ENCODE measurements at regions not wholly inside any gene's neighbourhood (a gene's known extent, or its start where the extent isn't known, plus 50 kb on each side); places are given as distances from the start of the nearest gene placed in this dataset.

DNA sequence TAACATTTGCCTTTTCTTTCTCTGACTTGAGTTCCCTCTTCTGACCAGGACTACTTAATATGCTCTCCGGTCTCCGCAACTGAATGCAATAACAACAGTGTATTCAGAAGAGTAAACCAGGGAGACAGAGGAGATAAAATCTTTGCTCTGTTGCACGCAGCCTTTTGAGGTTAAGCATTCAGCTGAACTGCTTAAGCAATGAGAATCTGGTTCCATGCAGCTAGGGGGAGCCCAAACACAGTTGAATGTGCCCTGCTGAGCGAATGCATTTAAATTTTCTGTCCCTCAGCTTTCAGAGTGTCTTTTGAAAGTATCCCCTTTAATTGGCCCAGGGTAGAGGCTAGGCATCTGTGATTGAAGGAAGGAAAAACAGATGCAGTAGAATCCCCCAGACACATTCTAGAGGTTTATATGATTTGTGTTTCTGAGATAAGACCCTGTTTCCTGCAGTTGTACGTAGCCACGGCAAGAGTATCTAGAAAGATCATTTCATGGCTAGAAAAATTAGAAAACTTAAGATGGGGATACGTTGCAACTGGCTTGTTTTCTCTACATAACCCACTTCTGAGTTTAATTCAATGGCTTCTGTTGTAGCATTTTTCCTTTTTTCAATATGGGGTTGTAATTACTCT is 309.6 kb downstream of the TUSC7 start:
- Histone ChIP-seq H3K79me1 (ENCODE audit: low read length) (no peaks in the 10 kb centered on the region), H4K8ac (ENCODE audit: low read depth, low read length) (no peak overlapping the region), H3K36me3 (ENCODE audit: control insufficient read depth in 1 of 2, insufficient read depth in 2 of 2, low read length in 2 of 2) (no peaks in the 10 kb centered on the region), H3K23ac (ENCODE audit: low read length) (no peak overlapping the region), H3K27ac (ENCODE audit: low read depth, low read length) (no peak overlapping the region), H3K79me2 (ENCODE audit: control insufficient read depth, insufficient read depth, low read length, poor library complexity) (no peaks in the 10 kb centered on the region), H2BK12ac (ENCODE audit: low read length) (no peak overlapping the region), H3K27me3 (ENCODE audit: insufficient read depth, low read length) (no peaks in the 10 kb centered on the region), H3K18ac (ENCODE audit: low read length) (no peak overlapping the region), H4K12ac (ENCODE audit: low read depth, low read length) (no peak overlapping the region), H3K4ac (ENCODE audit: low read depth, low read length) (no peak overlapping the region), H3K9me3 (ENCODE audit: insufficient read depth, low read depth, low read length) (no peaks in the 10 kb centered on the region), H3K4me3 (ENCODE audit: low read depth, low read length) (no peak overlapping the region), H2BK120ac (ENCODE audit: insufficient read depth, low read length, poor library complexity) (no peak overlapping the region), H2BK5ac (ENCODE audit: low read depth, low read length, poor library complexity) (no peak overlapping the region), H3K9ac (ENCODE audit: low read length) (no peak overlapping the region), H2AK5ac (ENCODE audit: low read length) (no peak overlapping the region), H2AFZ (ENCODE audit: insufficient read depth, low read length, poor library complexity) (no peak overlapping the region), H3K14ac (ENCODE audit: low read length) (no peak overlapping the region), H4K91ac (ENCODE audit: low read depth, low read length) (no peak overlapping the region), H3K4me2 (ENCODE audit: low read length) (no peak overlapping the region), H3K4me1 (ENCODE audit: control insufficient read depth in 1 of 2, insufficient read depth in 2 of 2, low read length in 2 of 2) (no peaks in the 10 kb centered on the region)
- peak; percentile 19 to 69 for DNase-seq
- no CpG with 5 or more reads among the region's 7 CpGs for WGBS (ENCODE audit: extremely low coverage, insufficient coverage, insufficient read length)

DNA sequence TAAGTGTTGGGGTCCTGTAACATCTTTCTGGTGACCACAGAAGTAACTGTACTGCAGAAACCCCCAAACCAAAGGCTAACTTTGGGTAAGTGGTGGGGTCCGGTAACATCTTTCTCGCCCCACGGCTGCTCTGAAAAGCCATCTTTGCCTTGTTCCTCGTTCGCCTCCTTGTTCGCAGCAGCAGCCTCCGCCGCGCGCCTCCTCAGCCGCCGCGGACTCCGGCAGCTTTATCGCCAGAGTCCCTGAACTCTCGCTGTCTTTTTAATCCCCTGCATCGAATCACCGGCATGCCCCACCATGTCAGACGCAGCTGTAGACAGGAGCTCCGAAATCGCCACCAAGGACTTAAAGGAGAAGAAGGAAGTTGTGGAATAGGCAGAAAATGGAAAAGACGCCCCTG is 316.8 kb downstream of the TUSC7 start:
- Histone ChIP-seq H2BK12ac (ENCODE audit: low read length) (no peak overlapping the region), H2AFZ (ENCODE audit: insufficient read depth, low read length, poor library complexity) (no peak overlapping the region), H3K18ac (ENCODE audit: low read length) (no peak overlapping the region), H4K8ac (ENCODE audit: low read depth, low read length) (no peak overlapping the region), H3K27me3 (ENCODE audit: insufficient read depth, low read length) (no peaks in the 10 kb centered on the region), H3K4me1 (ENCODE audit: control insufficient read depth in 1 of 2, insufficient read depth in 2 of 2, low read length in 2 of 2) (no peaks in the 10 kb centered on the region), H2AK5ac (ENCODE audit: low read length) (no peak overlapping the region), H3K79me2 (ENCODE audit: control insufficient read depth, insufficient read depth, low read length, poor library complexity) (no peaks in the 10 kb centered on the region), H3K4me2 (ENCODE audit: low read length) (no peak overlapping the region), H3K9me3 (ENCODE audit: insufficient read depth, low read depth, low read length) (peaks cover 2% of the 10 kb centered on the region), H3K14ac (ENCODE audit: low read length) (no peak overlapping the region), H3K4me3 (ENCODE audit: low read depth, low read length) (no peak overlapping the region), H3K27ac (ENCODE audit: low read depth, low read length) (no peak overlapping the region), H4K12ac (ENCODE audit: low read depth, low read length) (no peak overlapping the region), H3K9ac (ENCODE audit: low read length) (no peak overlapping the region), H3K4ac (ENCODE audit: low read depth, low read length) (no peak overlapping the region), H3K79me1 (ENCODE audit: low read length) (no peaks in the 10 kb centered on the region), H2BK120ac (ENCODE audit: insufficient read depth, low read length, poor library complexity) (no peak overlapping the region), H4K91ac (ENCODE audit: low read depth, low read length) (no peak overlapping the region), H2BK5ac (ENCODE audit: low read depth, low read length, poor library complexity) (no peak overlapping the region), H3K36me3 (ENCODE audit: control insufficient read depth in 1 of 2, insufficient read depth in 2 of 2, low read length in 2 of 2) (no peaks in the 10 kb centered on the region), H3K23ac (ENCODE audit: low read length) (no peak overlapping the region)
- DNase-seq, result no peak
- WGBS (ENCODE audit: extremely low coverage, insufficient coverage, insufficient read length), result no CpG with 5 or more reads among the region's 22 CpGs

DNA sequence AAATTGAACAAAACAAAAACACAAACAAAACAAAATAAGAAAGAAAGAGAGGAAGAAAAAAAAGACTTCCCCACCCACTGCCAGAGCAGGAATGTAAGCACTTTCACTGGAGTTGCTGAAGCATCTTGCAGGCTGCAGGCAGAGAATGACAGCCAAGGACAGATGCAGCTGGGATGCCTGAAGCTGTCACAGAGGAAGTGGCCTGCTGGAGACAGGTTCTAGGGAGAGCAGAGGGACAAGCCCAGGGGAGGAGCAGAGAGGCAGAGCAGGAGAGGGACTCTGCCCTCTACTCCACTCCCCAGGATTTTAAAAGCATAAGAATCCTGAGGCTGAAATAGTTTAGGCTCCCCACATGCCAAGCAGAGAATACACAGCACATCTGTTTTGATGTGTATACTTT is 326.2 kb downstream of the TUSC7 start:
- Histone ChIP-seq H3K79me2 (ENCODE audit: control insufficient read depth, insufficient read depth, low read length, poor library complexity) (no peaks in the 10 kb centered on the region), H3K27ac (ENCODE audit: low read depth, low read length) (peak overlapping the region; percentile 33), H3K18ac (ENCODE audit: low read length) (no peak overlapping the region), H3K4ac (ENCODE audit: low read depth, low read length) (no peak overlapping the region), H3K4me2 (ENCODE audit: low read length) (no peak overlapping the region), H2AFZ (ENCODE audit: insufficient read depth, low read length, poor library complexity) (no peak overlapping the region), H2BK120ac (ENCODE audit: insufficient read depth, low read length, poor library complexity) (no peak overlapping the region), H3K36me3 (ENCODE audit: control insufficient read depth in 1 of 2, insufficient read depth in 2 of 2, low read length in 2 of 2) (no peaks in the 10 kb centered on the region), H3K27me3 (ENCODE audit: insufficient read depth, low read length) (no peaks in the 10 kb centered on the region), H3K79me1 (ENCODE audit: low read length) (no peaks in the 10 kb centered on the region), H3K9me3 (ENCODE audit: insufficient read depth, low read depth, low read length) (peaks cover 2% of the 10 kb centered on the region), H3K14ac (ENCODE audit: low read length) (no peak overlapping the region), H3K4me3 (ENCODE audit: low read depth, low read length) (no peak overlapping the region), H2AK5ac (ENCODE audit: low read length) (no peak overlapping the region), H4K91ac (ENCODE audit: low read depth, low read length) (no peak overlapping the region), H4K8ac (ENCODE audit: low read depth, low read length) (no peak overlapping the region), H3K23ac (ENCODE audit: low read length) (no peak overlapping the region), H2BK12ac (ENCODE audit: low read length) (no peak overlapping the region), H2BK5ac (ENCODE audit: low read depth, low read length, poor library complexity) (no peak overlapping the region), H3K9ac (ENCODE audit: low read length) (no peak overlapping the region), H3K4me1 (ENCODE audit: control insufficient read depth in 1 of 2, insufficient read depth in 2 of 2, low read length in 2 of 2) (peaks cover 0 to 4% of the 10 kb centered on the region in 2 experiments), H4K12ac (ENCODE audit: low read depth, low read length) (no peak overlapping the region)
- DNase-seq, result no peak

DNA sequence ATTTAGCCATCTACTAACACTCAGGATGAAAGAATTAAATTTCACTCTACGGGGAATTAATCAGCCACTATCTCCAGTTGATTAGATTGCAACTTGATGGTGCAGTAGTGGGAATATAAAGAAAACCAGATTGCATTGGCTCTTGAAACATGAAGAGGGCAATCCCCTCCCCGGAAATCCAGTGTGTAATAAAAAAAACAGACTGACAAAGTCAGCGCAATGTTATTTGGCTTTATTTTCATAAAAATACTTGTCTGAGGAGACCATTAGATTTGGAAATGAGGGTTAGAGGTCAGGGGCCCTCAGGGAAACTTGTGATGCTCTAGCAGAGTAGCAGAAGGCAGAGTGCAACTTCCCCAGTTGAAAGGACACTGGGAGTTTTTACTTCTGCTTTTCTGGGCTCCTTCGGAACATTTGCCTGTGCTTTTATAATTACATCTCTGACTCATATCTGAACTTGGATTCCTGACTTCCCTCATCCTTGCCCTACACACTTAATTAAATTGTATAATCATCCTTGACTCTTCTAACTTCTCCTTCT is 326.8 kb downstream of the TUSC7 start:
- no peaks in the 10 kb centered on the region for H3K27me3 ChIP-seq (ENCODE audit: insufficient read depth, low read length)
- no peak overlapping the region for H3K4me3 ChIP-seq (ENCODE audit: low read depth, low read length)
- H3K9ac ChIP-seq (ENCODE audit: low read length), result no peak overlapping the region
- no peak overlapping the region for H3K14ac ChIP-seq (ENCODE audit: low read length)
- no peak overlapping the region for H3K4ac ChIP-seq (ENCODE audit: low read depth, low read length)
- no peak overlapping the region for H2BK5ac ChIP-seq (ENCODE audit: low read depth, low read length, poor library complexity)
- no peak overlapping the region for H2BK12ac ChIP-seq (ENCODE audit: low read length)
- H3K4me2 ChIP-seq (ENCODE audit: low read length), result no peak overlapping the region
- H3K9me3 ChIP-seq (ENCODE audit: insufficient read depth, low read depth, low read length), result no peaks in the 10 kb centered on the region
- peak overlapping the region; percentile 33 for H3K27ac ChIP-seq (ENCODE audit: low read depth, low read length)
- DNase-seq, result peak; percentile 11 to 40
- no peak overlapping the region for H3K18ac ChIP-seq (ENCODE audit: low read length)
- no peak overlapping the region for H2BK120ac ChIP-seq (ENCODE audit: insufficient read depth, low read length, poor library complexity)
- H3K36me3 ChIP-seq (ENCODE audit: control insufficient read depth in 1 of 2, insufficient read depth in 2 of 2, low read length in 2 of 2), result no peaks in the 10 kb centered on the region
- WGBS (ENCODE audit: extremely low coverage, insufficient coverage, insufficient read length), result no CpG with 5 or more reads among the region's 4 CpGs
- H4K12ac ChIP-seq (ENCODE audit: low read depth, low read length), result no peak overlapping the region
- no peak overlapping the region for H2AK5ac ChIP-seq (ENCODE audit: low read length)
- peaks cover 0 to 4% of the 10 kb centered on the region in 2 experiments for H3K4me1 ChIP-seq (ENCODE audit: control insufficient read depth in 1 of 2, insufficient read depth in 2 of 2, low read length in 2 of 2)
- no peak overlapping the region for H2AFZ ChIP-seq (ENCODE audit: insufficient read depth, low read length, poor library complexity)
- no peaks in the 10 kb centered on the region for H3K79me1 ChIP-seq (ENCODE audit: low read length)
- H3K23ac ChIP-seq (ENCODE audit: low read length), result no peak overlapping the region
- no peaks in the 10 kb centered on the region for H3K79me2 ChIP-seq (ENCODE audit: control insufficient read depth, insufficient read depth, low read length, poor library complexity)
- H4K8ac ChIP-seq (ENCODE audit: low read depth, low read length), result no peak overlapping the region
- H4K91ac ChIP-seq (ENCODE audit: low read depth, low read length), result no peak overlapping the region

Data from trophoblast cell (in vitro differentiated cells and primary cell).